ENCODE measurements at regions not wholly inside any gene's neighbourhood (a gene's known extent, or its start where the extent isn't known, plus 50 kb on each side); places are given as distances from the start of the nearest gene placed in this dataset.

DNA sequence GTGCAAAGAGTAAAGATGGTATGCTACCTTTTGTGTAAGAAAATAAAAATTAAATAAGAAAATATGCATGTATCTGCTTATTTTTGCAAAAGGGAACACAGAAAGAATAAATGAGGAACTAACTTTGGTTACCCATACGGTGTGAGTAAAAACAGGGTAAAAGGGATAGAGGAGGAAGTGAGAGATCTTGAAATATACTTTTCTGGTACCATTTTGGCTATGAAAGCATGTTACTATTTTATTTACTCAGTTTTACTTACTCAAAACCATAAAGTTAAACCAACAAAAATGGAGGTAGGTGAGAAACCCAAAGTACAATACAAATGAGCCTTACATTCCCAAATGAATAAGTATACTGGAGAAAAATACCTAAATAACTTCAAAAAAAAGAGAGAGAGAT is 122.0 kb upstream of the EGLN3 start:
- no peaks in the 10 kb centered on the region for H3K27me3 ChIP-seq (ENCODE audit: control insufficient read depth, insufficient read depth, low read length)

DNA sequence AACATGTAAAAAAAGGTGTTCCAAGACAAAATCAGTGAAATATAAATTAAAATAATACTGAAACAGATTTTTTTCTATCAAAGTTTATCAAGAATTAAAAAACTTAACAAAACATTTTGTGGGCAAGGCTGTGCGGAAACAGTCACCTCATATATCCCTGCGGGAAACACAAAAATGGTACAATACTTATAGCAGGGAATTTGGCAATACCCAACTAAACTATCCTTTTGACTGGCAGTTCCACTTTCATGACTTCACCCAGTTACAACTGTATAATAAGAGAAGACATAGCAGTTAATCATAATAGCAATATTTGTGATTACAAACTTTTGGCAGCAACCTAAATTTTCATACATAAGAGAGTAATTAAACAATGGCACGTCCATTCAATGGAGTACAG is 121.5 kb upstream of the EGLN3 start:
- Histone ChIP-seq H3K27me3 (ENCODE audit: control insufficient read depth, insufficient read depth, low read length) (no peaks in the 10 kb centered on the region), H4K20me1 (ENCODE audit: control insufficient read depth, extremely low read depth, insufficient read depth, low read length) (no peaks in the 10 kb centered on the region), H3K4me2 (ENCODE audit: extremely low read depth, insufficient read depth, low read length) (no peak overlapping the region), H3K4me3 (replicated peaks in 1 of 4; ENCODE audit: control extremely low read depth in 1 of 4, insufficient read depth in 1 of 4, low read depth in 3 of 4, low read length in 4 of 4) (no peak overlapping the region), H3K9ac (ENCODE audit: insufficient read depth, low read length) (no peak overlapping the region), H3K4me1 (ENCODE audit: control insufficient read depth, extremely low read depth, insufficient read depth, low read length) (no peaks in the 10 kb centered on the region), H3K79me2 (ENCODE audit: control insufficient read depth, insufficient read depth, low read length) (no peaks in the 10 kb centered on the region), H3K27ac (ENCODE audit: insufficient read depth, low read length) (no peak overlapping the region), H3K36me3 (ENCODE audit: control insufficient read depth, insufficient read depth, low read length) (no peaks in the 10 kb centered on the region), H3K9me3 (ENCODE audit: control insufficient read depth, insufficient read depth, low read depth, low read length) (no peaks in the 10 kb centered on the region), H2AFZ (ENCODE audit: low read length) (no peak overlapping the region)
- TF ChIP-seq CTCF (conservative IDR thresholded peaks at IDR 0.05 in 1 of 2, IDR thresholded peaks at IDR 0.05 in 1 of 2; ENCODE audit: low read depth in 1 of 2, low read length in 2 of 2) (no peak), EZH2 (IDR thresholded peaks at IDR 0.05; ENCODE audit: low read length, missing control alignments) (no peak)
- no peak for DNase-seq (ENCODE audit: low read depth in 2 of 2)

More for the DNA sequence above, 122.0 kb upstream of the EGLN3 start:
- Histone ChIP-seq H3K9ac (ENCODE audit: insufficient read depth, low read length) (no peak overlapping the region), H3K4me1 (ENCODE audit: control insufficient read depth, extremely low read depth, insufficient read depth, low read length) (no peaks in the 10 kb centered on the region), H3K79me2 (ENCODE audit: control insufficient read depth, insufficient read depth, low read length) (no peaks in the 10 kb centered on the region), H3K4me3 (replicated peaks in 1 of 4; ENCODE audit: control extremely low read depth in 1 of 4, insufficient read depth in 1 of 4, low read depth in 3 of 4, low read length in 4 of 4) (no peak overlapping the region), H4K20me1 (ENCODE audit: control insufficient read depth, extremely low read depth, insufficient read depth, low read length) (no peaks in the 10 kb centered on the region), H2AFZ (ENCODE audit: low read length) (no peak overlapping the region), H3K27ac (ENCODE audit: insufficient read depth, low read length) (no peak overlapping the region), H3K9me3 (ENCODE audit: control insufficient read depth, insufficient read depth, low read depth, low read length) (no peaks in the 10 kb centered on the region), H3K36me3 (ENCODE audit: control insufficient read depth, insufficient read depth, low read length) (no peaks in the 10 kb centered on the region), H3K4me2 (ENCODE audit: extremely low read depth, insufficient read depth, low read length) (no peak overlapping the region)
- DNase-seq (ENCODE audit: low read depth in 2 of 2) = no peak
- no peak for TF ChIP-seq EZH2 (IDR thresholded peaks at IDR 0.05; ENCODE audit: low read length, missing control alignments)
- TF ChIP-seq CTCF (conservative IDR thresholded peaks at IDR 0.05 in 1 of 2, IDR thresholded peaks at IDR 0.05 in 1 of 2; ENCODE audit: low read depth in 1 of 2, low read length in 2 of 2) = no peak

DNA sequence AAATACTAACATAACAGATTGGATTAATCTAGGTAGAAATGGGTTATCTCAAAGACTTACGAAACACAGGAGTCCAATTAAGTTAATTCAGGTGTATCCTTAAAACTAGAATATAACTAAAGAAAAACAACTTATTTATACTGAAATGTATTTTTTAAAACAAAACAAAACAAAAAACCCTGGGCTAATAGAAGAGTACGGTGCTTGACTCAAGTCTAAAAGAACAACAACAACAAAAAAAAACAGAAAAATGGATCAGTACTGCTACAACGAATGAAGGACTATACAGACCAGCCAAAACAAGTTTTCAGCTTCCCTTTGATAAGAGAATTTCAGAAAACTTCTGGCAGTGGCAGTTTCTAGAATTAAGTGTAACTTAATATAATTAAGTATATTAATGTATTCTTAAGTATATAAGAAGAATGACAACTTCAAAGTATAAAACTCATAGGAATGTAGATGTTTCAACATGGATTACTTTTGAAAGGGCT is 120.1 kb upstream of the EGLN3 start:
- no peak for TF ChIP-seq EZH2 (IDR thresholded peaks at IDR 0.05; ENCODE audit: low read length, missing control alignments)
- TF ChIP-seq CTCF (conservative IDR thresholded peaks at IDR 0.05 in 1 of 2, IDR thresholded peaks at IDR 0.05 in 1 of 2; ENCODE audit: low read depth in 1 of 2, low read length in 2 of 2) = no peak
- no peak overlapping the region for H2AFZ ChIP-seq (ENCODE audit: low read length)
- no peak for DNase-seq (ENCODE audit: low read depth in 2 of 2)
- H3K4me1 ChIP-seq (ENCODE audit: control insufficient read depth, extremely low read depth, insufficient read depth, low read length) = no peaks in the 10 kb centered on the region
- H3K9ac ChIP-seq (ENCODE audit: insufficient read depth, low read length) = no peak overlapping the region
- H4K20me1 ChIP-seq (ENCODE audit: control insufficient read depth, extremely low read depth, insufficient read depth, low read length) = no peaks in the 10 kb centered on the region
- no peaks in the 10 kb centered on the region for H3K79me2 ChIP-seq (ENCODE audit: control insufficient read depth, insufficient read depth, low read length)
- H3K36me3 ChIP-seq (ENCODE audit: control insufficient read depth, insufficient read depth, low read length) = no peaks in the 10 kb centered on the region
- no peaks in the 10 kb centered on the region for H3K27me3 ChIP-seq (ENCODE audit: control insufficient read depth, insufficient read depth, low read length)
- no peaks in the 10 kb centered on the region for H3K9me3 ChIP-seq (ENCODE audit: control insufficient read depth, insufficient read depth, low read depth, low read length)
- no peak overlapping the region for H3K4me2 ChIP-seq (ENCODE audit: extremely low read depth, insufficient read depth, low read length)
- no peak overlapping the region for H3K4me3 ChIP-seq (replicated peaks in 1 of 4; ENCODE audit: control extremely low read depth in 1 of 4, insufficient read depth in 1 of 4, low read depth in 3 of 4, low read length in 4 of 4)
- no peak overlapping the region for H3K27ac ChIP-seq (ENCODE audit: insufficient read depth, low read length)
